ENCODE measurements at regions not wholly inside any gene's neighbourhood (a gene's known extent, or its start where the extent isn't known, plus 50 kb on each side); places are given as distances from the start of the nearest gene placed in this dataset.

DNA sequence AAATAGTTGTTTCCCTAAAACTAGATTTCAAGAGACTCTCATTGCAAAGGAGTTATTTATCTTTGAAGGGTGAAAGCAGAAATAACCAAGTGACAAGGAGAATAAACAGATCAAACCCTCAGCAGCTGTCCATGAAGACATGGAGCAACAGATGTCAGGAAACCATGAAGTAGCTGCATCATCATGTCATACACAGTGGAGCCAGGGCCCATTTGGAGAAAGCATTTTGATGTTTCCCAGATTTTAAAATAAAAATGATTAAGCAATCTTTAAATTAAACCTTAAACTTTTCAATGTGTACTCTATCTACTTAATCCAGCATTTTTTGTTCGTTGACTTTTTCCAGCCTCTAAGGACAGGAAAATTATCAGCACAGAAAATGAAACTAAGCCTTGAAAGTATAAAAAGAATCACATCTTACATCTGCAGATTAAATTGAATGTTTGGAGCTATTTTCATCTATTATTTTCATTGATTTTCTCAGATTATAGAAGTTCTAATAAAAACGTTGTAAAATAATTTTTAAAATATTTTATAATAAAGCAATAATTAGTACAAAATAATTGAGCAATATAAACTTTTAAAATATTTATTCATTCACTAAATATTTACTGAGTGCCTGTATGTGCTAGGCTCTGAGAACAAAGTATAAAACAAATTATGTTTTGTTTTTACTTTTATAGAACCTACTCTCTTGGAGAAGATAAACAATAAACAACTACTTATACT lies 860.1 kb downstream of the BCL11A start:
- TF ChIP-seq, protein P1, sequence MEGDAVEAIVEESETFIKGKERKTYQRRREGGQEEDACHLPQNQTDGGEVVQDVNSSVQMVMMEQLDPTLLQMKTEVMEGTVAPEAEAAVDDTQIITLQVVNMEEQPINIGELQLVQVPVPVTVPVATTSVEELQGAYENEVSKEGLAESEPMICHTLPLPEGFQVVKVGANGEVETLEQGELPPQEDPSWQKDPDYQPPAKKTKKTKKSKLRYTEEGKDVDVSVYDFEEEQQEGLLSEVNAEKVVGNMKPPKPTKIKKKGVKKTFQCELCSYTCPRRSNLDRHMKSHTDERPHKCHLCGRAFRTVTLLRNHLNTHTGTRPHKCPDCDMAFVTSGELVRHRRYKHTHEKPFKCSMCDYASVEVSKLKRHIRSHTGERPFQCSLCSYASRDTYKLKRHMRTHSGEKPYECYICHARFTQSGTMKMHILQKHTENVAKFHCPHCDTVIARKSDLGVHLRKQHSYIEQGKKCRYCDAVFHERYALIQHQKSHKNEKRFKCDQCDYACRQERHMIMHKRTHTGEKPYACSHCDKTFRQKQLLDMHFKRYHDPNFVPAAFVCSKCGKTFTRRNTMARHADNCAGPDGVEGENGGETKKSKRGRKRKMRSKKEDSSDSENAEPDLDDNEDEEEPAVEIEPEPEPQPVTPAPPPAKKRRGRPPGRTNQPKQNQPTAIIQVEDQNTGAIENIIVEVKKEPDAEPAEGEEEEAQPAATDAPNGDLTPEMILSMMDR (IDR thresholded peaks at IDR 0.05): no peak
- TF ChIP-seq POLR2A (IDR thresholded peaks at IDR 0.05): no peak
